H9 (cell line): ENCODE measurements at regions not wholly inside any gene's neighbourhood (a gene's known extent, or its start where the extent isn't known, plus 50 kb on each side); places are given as distances from the start of the nearest gene placed in this dataset.

Source experiments
- DNase-seq: peaks from one replicate; pipeline ENCODE4 v3.0.0-alpha.2; 2017
- H2AFZ ChIP-seq: one replicate; pipeline ENCODE4 v1.6.1; 2013; ENCODE audit warnings: mild to moderate bottlenecking, low read length, control low read depth, moderate library complexity
- H2AK5ac ChIP-seq: 2 replicates; pipeline ENCODE4 v1.6.1; 2013; ENCODE audit warnings: low read length, control low read depth, mixed read lengths; ENCODE audit not compliant: insufficient read length
- H2BK120ac ChIP-seq: one replicate; pipeline ENCODE4 v1.6.1; 2013; ENCODE audit warnings: low read depth, mild to moderate bottlenecking, low read length, control low read depth, inconsistent platforms; ENCODE audit not compliant: poor library complexity, severe bottlenecking
- H2BK12ac ChIP-seq: 2 replicates; pipeline ENCODE4 v1.6.1; 2013; ENCODE audit warnings: low read length, control low read depth, mixed read lengths, low read depth; ENCODE audit not compliant: insufficient read length
- H2BK15ac ChIP-seq: 2 replicates; pipeline ENCODE4 v1.6.1; 2013; ENCODE audit warnings: low read depth, low read length, control low read depth
- H2BK20ac ChIP-seq: one replicate; pipeline ENCODE4 v1.6.1; 2013; ENCODE audit warnings: low read depth, mild to moderate bottlenecking, low read length, control low read depth, inconsistent platforms; ENCODE audit not compliant: poor library complexity, severe bottlenecking
- H2BK5ac ChIP-seq: 2 replicates; pipeline ENCODE4 v1.6.1; 2013; ENCODE audit warnings: low read length, control low read depth, mixed read lengths; ENCODE audit not compliant: insufficient read length
- H3K14ac ChIP-seq: 2 replicates; pipeline ENCODE4 v1.6.1; 2013; ENCODE audit warnings: low read length, control low read depth; ENCODE audit not compliant: insufficient read depth
- H3K18ac ChIP-seq: 2 replicates; pipeline ENCODE4 v1.6.1; 2013; ENCODE audit warnings: low read depth, mild to moderate bottlenecking, mixed read lengths, low read length, control low read depth; ENCODE audit not compliant: insufficient read length
- H3K23ac ChIP-seq: 2 replicates; pipeline ENCODE4 v1.6.1; 2013; ENCODE audit warnings: low read length, control low read depth, mixed read lengths, low read depth; ENCODE audit not compliant: insufficient read length
- H3K23me2 ChIP-seq: 2 replicates; pipeline ENCODE4 v1.6.1; 2013; ENCODE audit warnings: low read depth, mild to moderate bottlenecking, mixed read lengths, low read length, control low read depth; ENCODE audit not compliant: insufficient read length, poor library complexity, severe bottlenecking
- H3K27ac ChIP-seq: 2 replicates; pipeline ENCODE4 v1.5.1; 2013; ENCODE audit warnings: low read length, control low read depth, mixed read lengths, low read depth; ENCODE audit not compliant: insufficient read length
- H3K27me3 ChIP-seq: 2 replicates; pipeline ENCODE4 v1.6.1; 2013; ENCODE audit warnings: low read length, control low read depth, inconsistent platforms; ENCODE audit not compliant: insufficient read depth
- H3K4ac ChIP-seq: 2 replicates; pipeline ENCODE4 v1.6.1; 2013; ENCODE audit warnings: low read depth, mild to moderate bottlenecking, control low read depth, inconsistent platforms, low read length, moderate library complexity
- H3K4me1 ChIP-seq: 2 replicates; pipeline ENCODE4 v1.6.1; 2013; ENCODE audit warnings: low read length, control low read depth, inconsistent platforms; ENCODE audit not compliant: insufficient read depth
- H3K4me2 ChIP-seq: 2 replicates; pipeline ENCODE4 v1.6.1; 2013; ENCODE audit warnings: low read length, control low read depth, mixed read lengths; ENCODE audit not compliant: insufficient read length, insufficient read depth
- H3K56ac ChIP-seq: 2 replicates; pipeline ENCODE4 v1.6.1; 2013; ENCODE audit warnings: low read depth, mild to moderate bottlenecking, mixed read lengths, low read length, control low read depth; ENCODE audit not compliant: insufficient read length
- H3K79me1 ChIP-seq: 2 replicates; pipeline ENCODE4 v1.6.1; 2013; ENCODE audit warnings: low read depth, mild to moderate bottlenecking, moderate library complexity, low read length, control low read depth, inconsistent platforms; ENCODE audit not compliant: insufficient read depth, poor library complexity, severe bottlenecking
- H3K79me2 ChIP-seq: 2 replicates; pipeline ENCODE4 v1.6.1; 2013; ENCODE audit warnings: low read length, control low read depth, inconsistent platforms; ENCODE audit not compliant: insufficient read depth
- H3K9ac ChIP-seq: 2 replicates; pipeline ENCODE4 v1.6.1; 2013; ENCODE audit warnings: low read length, control low read depth, mixed read lengths; ENCODE audit not compliant: insufficient read length; ENCODE audit errors: extremely low read depth
- H3K9me3 ChIP-seq: one replicate; pipeline ENCODE4 v1.6.1; 2013; ENCODE audit warnings: low read depth, low read length, inconsistent platforms; ENCODE audit not compliant: control insufficient read depth
- H3T11ph ChIP-seq: one replicate; pipeline ENCODE4 v1.6.1; 2013; ENCODE audit warnings: mild to moderate bottlenecking, low read length, control low read depth, inconsistent platforms
- H4K20me1 ChIP-seq: one replicate; pipeline ENCODE4 v1.6.1; 2013; ENCODE audit not compliant: control insufficient read depth, insufficient read length, insufficient read depth
- H4K5ac ChIP-seq: 2 replicates; pipeline ENCODE4 v1.6.1; 2013; ENCODE audit warnings: low read depth, mild to moderate bottlenecking, mixed read lengths, low read length, control low read depth; ENCODE audit not compliant: insufficient read length
- H4K8ac ChIP-seq: replicated peaks from 2 replicates; pipeline ENCODE4 v1.6.1; 2013; ENCODE audit warnings: low read length, control low read depth, mixed read lengths, low read depth; ENCODE audit not compliant: insufficient read length
- H4K91ac ChIP-seq: 2 replicates; pipeline ENCODE4 v1.6.1; 2013; ENCODE audit warnings: low read depth, mild to moderate bottlenecking, moderate library complexity, mixed read lengths, low read length, control low read depth; ENCODE audit not compliant: insufficient read length
- H3K27ac Mint-ChIP-seq, 3 experiments: 2 replicates in 2 of 3; 3 replicates in 1 of 3; pipeline ENCODE4 v1.8.0; 2020 to 2021; ENCODE audit warnings: mixed read lengths in 3 of 3, mild to moderate bottlenecking in 1 of 3, moderate library complexity in 1 of 3
- H3K27me3 Mint-ChIP-seq: 2 replicates; pipeline ENCODE4 v1.8.0; 2021; ENCODE audit warnings: low read depth, mild to moderate bottlenecking, moderate library complexity, mixed read lengths
- H3K36me3 Mint-ChIP-seq, 3 experiments: 2 replicates in 2 of 3; 3 replicates in 1 of 3; pipeline ENCODE4 v1.8.0; 2020 to 2021; ENCODE audit warnings: low read depth in 3 of 3, mixed read lengths in 3 of 3; ENCODE audit not compliant: insufficient read depth in 1 of 3
- H3K4me1 Mint-ChIP-seq, 2 experiments: 2 replicates each; pipeline ENCODE4 v1.8.0; 2020; ENCODE audit warnings: mixed read lengths in 2 of 2
- H3K4me3 Mint-ChIP-seq, 2 experiments: 2 replicates in 1 of 2; 3 replicates in 1 of 2; pipeline ENCODE4 v1.8.0; 2020 to 2021; ENCODE audit warnings: mild to moderate bottlenecking in 2 of 2, mixed read lengths in 2 of 2, moderate library complexity in 1 of 2
- H3K9me3 Mint-ChIP-seq, 2 experiments: 2 replicates in 1 of 2; 3 replicates in 1 of 2; pipeline ENCODE4 v1.8.0; 2020; ENCODE audit warnings: mild to moderate bottlenecking in 2 of 2, mixed read lengths in 2 of 2, moderate library complexity in 1 of 2
- WGBS: extraction: QIAGEN DNeasy Blood & Tissue Kit; methylation state at CpG from one replicate; pipeline ENCODE4 v1.1.7; 2013; ENCODE audit warnings: missing lambda C conversion rate, low lambda C conversion rate, mixed read lengths; ENCODE audit not compliant: insufficient read length; ENCODE audit errors: extremely low coverage; 5-methylcytosine and 5-hydroxymethylcytosine counted together
- TF ChIP-seq, protein P1 (sequence below): fragments of 200-600 bp; sonication (generic); conservative IDR thresholded peaks from 3 replicates; pipeline ENCODE4 v1.8.0; 2021; ENCODE audit warnings: antibody characterized with exemption, mild to moderate bottlenecking

GRCh38 chr3:55241098-55241497, 246.0 kb downstream of the WNT5A start:
- H4K20me1 ChIP-seq, result no peaks in the 10 kb centered on the region
- no peak overlapping the region for H3T11ph ChIP-seq
- H2BK12ac ChIP-seq, result no peak overlapping the region
- H3K18ac ChIP-seq, result no peak overlapping the region
- no peak overlapping the region for H4K5ac ChIP-seq
- WGBS, result no CpG with 5 or more reads among the region's 3 CpGs
- no peak overlapping the region for H3K4me2 ChIP-seq
- H3K56ac ChIP-seq, result no peak overlapping the region
- Mint-ChIP-seq H3K9me3 (no peaks in the 10 kb centered on the region; a peak in 1 of 5 replicates), H3K27ac (no peak overlapping the region), H3K4me3 (no peak overlapping the region), H3K4me1 (peaks cover 13 to 17% of the 10 kb centered on the region in 2 experiments), H3K36me3 (no peaks in the 10 kb centered on the region; a peak in 1 of 7 replicates), H3K27me3 (no peaks in the 10 kb centered on the region)
- no peak overlapping the region for H3K4ac ChIP-seq
- no peak overlapping the region for H2BK20ac ChIP-seq
- DNase-seq, result no peak
- H3K4me1 ChIP-seq, result no peaks in the 10 kb centered on the region
- no peak overlapping the region for H3K9ac ChIP-seq
- H3K14ac ChIP-seq, result no peak overlapping the region
- H3K27ac ChIP-seq, result no peak overlapping the region
- H2BK120ac ChIP-seq, result no peak overlapping the region
- no peak overlapping the region for H2AK5ac ChIP-seq
- H3K9me3 ChIP-seq, result no peaks in the 10 kb centered on the region
- no peak overlapping the region for H4K8ac ChIP-seq
- no peak overlapping the region for H3K23ac ChIP-seq
- TF ChIP-seq, protein P1, sequence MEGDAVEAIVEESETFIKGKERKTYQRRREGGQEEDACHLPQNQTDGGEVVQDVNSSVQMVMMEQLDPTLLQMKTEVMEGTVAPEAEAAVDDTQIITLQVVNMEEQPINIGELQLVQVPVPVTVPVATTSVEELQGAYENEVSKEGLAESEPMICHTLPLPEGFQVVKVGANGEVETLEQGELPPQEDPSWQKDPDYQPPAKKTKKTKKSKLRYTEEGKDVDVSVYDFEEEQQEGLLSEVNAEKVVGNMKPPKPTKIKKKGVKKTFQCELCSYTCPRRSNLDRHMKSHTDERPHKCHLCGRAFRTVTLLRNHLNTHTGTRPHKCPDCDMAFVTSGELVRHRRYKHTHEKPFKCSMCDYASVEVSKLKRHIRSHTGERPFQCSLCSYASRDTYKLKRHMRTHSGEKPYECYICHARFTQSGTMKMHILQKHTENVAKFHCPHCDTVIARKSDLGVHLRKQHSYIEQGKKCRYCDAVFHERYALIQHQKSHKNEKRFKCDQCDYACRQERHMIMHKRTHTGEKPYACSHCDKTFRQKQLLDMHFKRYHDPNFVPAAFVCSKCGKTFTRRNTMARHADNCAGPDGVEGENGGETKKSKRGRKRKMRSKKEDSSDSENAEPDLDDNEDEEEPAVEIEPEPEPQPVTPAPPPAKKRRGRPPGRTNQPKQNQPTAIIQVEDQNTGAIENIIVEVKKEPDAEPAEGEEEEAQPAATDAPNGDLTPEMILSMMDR, result no peak
- H3K79me2 ChIP-seq, result no peaks in the 10 kb centered on the region
- no peak overlapping the region for H2AFZ ChIP-seq
- H2BK5ac ChIP-seq, result no peak overlapping the region
- no peaks in the 10 kb centered on the region for H3K23me2 ChIP-seq
- H2BK15ac ChIP-seq, result no peak overlapping the region
- no peak overlapping the region for H4K91ac ChIP-seq
- H3K79me1 ChIP-seq, result no peaks in the 10 kb centered on the region
- no peaks in the 10 kb centered on the region for H3K27me3 ChIP-seq
